ENCODE measurements at regions not wholly inside any gene's neighbourhood (a gene's known extent, or its start where the extent isn't known, plus 50 kb on each side); places are given as distances from the start of the nearest gene placed in this dataset.

DNA sequence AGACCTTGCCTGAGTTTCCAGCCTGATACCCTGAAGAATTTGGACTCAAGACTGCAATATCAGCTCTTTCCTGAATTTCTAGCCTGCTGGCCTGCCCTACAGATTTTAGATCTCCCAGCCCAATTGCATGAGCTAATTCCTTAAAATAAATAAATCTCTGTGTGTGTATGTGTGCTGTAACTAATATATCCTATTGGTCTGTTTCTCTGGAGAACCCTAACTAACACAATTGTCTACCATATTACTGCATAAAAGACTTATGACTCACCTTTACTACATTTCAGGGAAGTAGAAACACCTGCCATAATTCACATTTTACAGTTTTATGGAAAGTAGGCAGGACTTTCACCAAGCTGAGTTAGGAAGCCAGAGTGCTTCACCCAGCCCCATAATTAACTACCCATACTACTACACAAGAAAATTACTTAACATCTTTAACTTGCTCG lies 90.7 kb upstream of the BEND6 start:
- Histone ChIP-seq H2AFZ (ENCODE audit: low read length) (no peak overlapping the region), H3K79me2 (ENCODE audit: insufficient read depth, low read length) (peaks cover 26% of the 10 kb centered on the region), H3K4me2 (ENCODE audit: insufficient read depth, low read length) (peak overlapping the region; percentile 51), H3K27me3 (ENCODE audit: insufficient read depth, low read length) (no peaks in the 10 kb centered on the region), H3K36me3 (ENCODE audit: insufficient read depth, low read length) (no peaks in the 10 kb centered on the region), H3K27ac (ENCODE audit: low read depth, low read length) (peak overlapping the region; percentile 65), H4K20me1 (ENCODE audit: insufficient read depth, low read length) (no peaks in the 10 kb centered on the region), H3K4me3 (ENCODE audit: insufficient read depth, low read length) (no peak overlapping the region), H3K4me1 (ENCODE audit: insufficient read depth, low read length) (peaks cover 73% of the 10 kb centered on the region), H3K9me3 (ENCODE audit: low read depth, low read length) (no peaks in the 10 kb centered on the region)
- no peak for DNase-seq (ENCODE audit: insufficient read length, low spot score, missing footprints)
- TF ChIP-seq, protein P1, sequence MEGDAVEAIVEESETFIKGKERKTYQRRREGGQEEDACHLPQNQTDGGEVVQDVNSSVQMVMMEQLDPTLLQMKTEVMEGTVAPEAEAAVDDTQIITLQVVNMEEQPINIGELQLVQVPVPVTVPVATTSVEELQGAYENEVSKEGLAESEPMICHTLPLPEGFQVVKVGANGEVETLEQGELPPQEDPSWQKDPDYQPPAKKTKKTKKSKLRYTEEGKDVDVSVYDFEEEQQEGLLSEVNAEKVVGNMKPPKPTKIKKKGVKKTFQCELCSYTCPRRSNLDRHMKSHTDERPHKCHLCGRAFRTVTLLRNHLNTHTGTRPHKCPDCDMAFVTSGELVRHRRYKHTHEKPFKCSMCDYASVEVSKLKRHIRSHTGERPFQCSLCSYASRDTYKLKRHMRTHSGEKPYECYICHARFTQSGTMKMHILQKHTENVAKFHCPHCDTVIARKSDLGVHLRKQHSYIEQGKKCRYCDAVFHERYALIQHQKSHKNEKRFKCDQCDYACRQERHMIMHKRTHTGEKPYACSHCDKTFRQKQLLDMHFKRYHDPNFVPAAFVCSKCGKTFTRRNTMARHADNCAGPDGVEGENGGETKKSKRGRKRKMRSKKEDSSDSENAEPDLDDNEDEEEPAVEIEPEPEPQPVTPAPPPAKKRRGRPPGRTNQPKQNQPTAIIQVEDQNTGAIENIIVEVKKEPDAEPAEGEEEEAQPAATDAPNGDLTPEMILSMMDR (IDR thresholded peaks at IDR 0.05; ENCODE audit: extremely low read depth, low read depth, low read length): no peak

DNA sequence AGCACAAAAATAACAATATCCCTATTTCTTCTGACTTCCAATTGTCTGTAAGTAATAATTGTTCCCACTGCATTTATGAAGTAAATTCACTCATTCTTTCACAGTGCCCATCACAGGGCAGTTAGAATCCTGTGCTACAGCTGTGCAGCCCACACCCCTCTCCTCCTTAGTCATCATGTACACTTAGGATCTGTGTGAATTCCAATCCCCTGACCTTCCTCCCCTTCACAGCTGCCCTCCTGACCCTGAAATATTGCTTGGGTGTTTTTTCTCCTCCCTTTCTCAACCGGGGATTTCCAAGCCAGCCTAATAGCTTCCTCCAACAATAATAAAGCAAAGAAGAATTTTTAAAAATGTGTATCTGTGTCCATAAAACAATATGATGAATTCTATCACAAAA lies 91.5 kb upstream of the BEND6 start:
- Histone ChIP-seq H3K27ac (ENCODE audit: low read depth, low read length) (peak overlapping the region; percentile 65), H3K36me3 (ENCODE audit: insufficient read depth, low read length) (no peaks in the 10 kb centered on the region), H3K9me3 (ENCODE audit: low read depth, low read length) (no peaks in the 10 kb centered on the region), H2AFZ (ENCODE audit: low read length) (no peak overlapping the region), H4K20me1 (ENCODE audit: insufficient read depth, low read length) (no peaks in the 10 kb centered on the region), H3K4me1 (ENCODE audit: insufficient read depth, low read length) (peaks cover 65% of the 10 kb centered on the region), H3K27me3 (ENCODE audit: insufficient read depth, low read length) (no peaks in the 10 kb centered on the region), H3K4me3 (ENCODE audit: insufficient read depth, low read length) (no peak overlapping the region), H3K4me2 (ENCODE audit: insufficient read depth, low read length) (peak overlapping the region; percentile 51), H3K79me2 (ENCODE audit: insufficient read depth, low read length) (peaks cover 34% of the 10 kb centered on the region)
- TF ChIP-seq, protein P1 (IDR thresholded peaks at IDR 0.05; ENCODE audit: extremely low read depth, low read depth, low read length): no peak
- DNase-seq (ENCODE audit: insufficient read length, low spot score, missing footprints): no peak

DNA sequence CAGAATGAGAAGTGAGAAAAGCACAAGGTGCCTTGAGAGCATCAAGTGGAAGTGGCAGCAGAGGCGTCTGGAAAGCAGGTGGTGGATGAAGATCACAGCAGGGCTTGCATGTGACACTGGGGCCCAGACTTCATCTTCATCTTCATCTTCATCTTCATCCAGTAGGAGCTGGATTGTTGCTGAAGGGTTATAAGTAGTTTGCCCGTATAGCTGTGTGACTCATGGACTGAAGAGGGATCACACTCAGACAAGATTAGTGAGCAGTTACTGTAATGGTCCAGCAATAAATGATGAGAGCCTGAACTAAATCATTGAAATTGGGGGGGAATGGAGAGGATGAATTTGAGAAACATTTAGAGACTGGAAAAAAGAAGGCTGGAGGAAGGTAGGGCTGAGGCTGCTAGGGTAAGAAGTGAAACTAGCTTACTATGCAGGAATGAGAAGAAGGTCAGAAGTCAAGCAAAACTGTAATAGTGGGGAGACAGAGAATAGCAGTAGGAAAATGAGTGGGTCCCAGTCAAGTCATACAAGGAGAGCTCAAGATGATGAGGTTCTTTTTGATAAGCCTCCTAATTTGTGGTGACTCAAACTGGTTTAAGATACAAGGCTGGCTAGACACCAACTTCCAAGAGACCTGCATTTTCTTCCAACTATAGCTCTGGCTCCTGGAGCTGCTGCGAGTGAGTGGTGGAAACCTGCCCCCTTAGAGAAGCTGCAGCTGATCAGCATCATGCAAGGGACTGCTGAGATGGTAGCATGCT lies 92.3 kb upstream of the BEND6 start:
- peak overlapping the region; percentile 51 for H3K4me2 ChIP-seq (ENCODE audit: insufficient read depth, low read length)
- H3K36me3 ChIP-seq (ENCODE audit: insufficient read depth, low read length): no peaks in the 10 kb centered on the region
- no peaks in the 10 kb centered on the region for H4K20me1 ChIP-seq (ENCODE audit: insufficient read depth, low read length)
- H3K27me3 ChIP-seq (ENCODE audit: insufficient read depth, low read length): no peaks in the 10 kb centered on the region
- peaks cover 39% of the 10 kb centered on the region for H3K79me2 ChIP-seq (ENCODE audit: insufficient read depth, low read length)
- H3K27ac ChIP-seq (ENCODE audit: low read depth, low read length): peak overlapping the region; percentile 65
- DNase-seq (ENCODE audit: insufficient read length, low spot score, missing footprints): no peak
- no peaks in the 10 kb centered on the region for H3K9me3 ChIP-seq (ENCODE audit: low read depth, low read length)
- TF ChIP-seq, protein P1 (IDR thresholded peaks at IDR 0.05; ENCODE audit: extremely low read depth, low read depth, low read length): no peak
- H3K4me1 ChIP-seq (ENCODE audit: insufficient read depth, low read length): peaks cover 57% of the 10 kb centered on the region
- peak overlapping the region; percentile 3 for H3K4me3 ChIP-seq (ENCODE audit: insufficient read depth, low read length)
- no peak overlapping the region for H2AFZ ChIP-seq (ENCODE audit: low read length)

DNA sequence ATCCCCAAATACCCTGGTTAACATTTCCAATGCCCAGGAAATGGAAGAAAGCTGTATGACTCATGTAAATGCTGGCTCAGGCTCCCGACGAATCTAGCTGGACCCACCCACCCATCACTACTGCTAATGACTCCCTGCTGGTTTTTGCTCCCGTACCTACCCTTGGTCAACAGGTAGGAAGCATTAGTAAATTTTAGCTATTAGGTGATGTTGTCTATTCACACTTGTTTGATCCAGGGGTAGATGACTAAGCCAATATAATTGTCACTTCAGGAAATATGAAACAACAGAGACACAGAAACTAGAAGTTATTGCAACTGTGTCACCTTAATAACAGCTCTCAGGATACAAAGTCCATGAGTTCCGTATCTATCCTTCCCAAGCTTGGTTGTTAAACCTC lies 94.4 kb upstream of the BEND6 start:
- Histone ChIP-seq H4K20me1 (ENCODE audit: insufficient read depth, low read length) (no peaks in the 10 kb centered on the region), H3K9me3 (ENCODE audit: low read depth, low read length) (no peaks in the 10 kb centered on the region), H2AFZ (ENCODE audit: low read length) (no peak overlapping the region), H3K4me3 (ENCODE audit: insufficient read depth, low read length) (no peak overlapping the region), H3K4me1 (ENCODE audit: insufficient read depth, low read length) (peaks cover 51% of the 10 kb centered on the region), H3K4me2 (ENCODE audit: insufficient read depth, low read length) (peak overlapping the region; percentile 10), H3K79me2 (ENCODE audit: insufficient read depth, low read length) (peaks cover 34% of the 10 kb centered on the region), H3K27ac (ENCODE audit: low read depth, low read length) (no peak overlapping the region), H3K27me3 (ENCODE audit: insufficient read depth, low read length) (no peaks in the 10 kb centered on the region), H3K36me3 (ENCODE audit: insufficient read depth, low read length) (no peaks in the 10 kb centered on the region)
- DNase-seq (ENCODE audit: insufficient read length, low spot score, missing footprints): no peak
- TF ChIP-seq, protein P1 (IDR thresholded peaks at IDR 0.05; ENCODE audit: extremely low read depth, low read depth, low read length): no peak

All from osteoblast (primary cell).